NCI-H2029 treated with DMSO at 0.1 percent for 48 hours (cell line): ENCODE measurements at regions not wholly inside any gene's neighbourhood (a gene's known extent, or its start where the extent isn't known, plus 50 kb on each side); places are given as distances from the start of the nearest gene placed in this dataset.
"Not testable (repeated sequence)": the region's sequence is repeated elsewhere in the genome, so short reads cannot be mapped to it uniquely, and the experiment has no call there.

Experiments
- DNase-seq: peaks from one replicate; lab custom pipeline; 2025; lab: John Stamatoyannopoulos, UW

GRCh38 chr17:59494757-59495368 lies 70.5 kb upstream of the DHX40 start:
- no peak for DNase-seq

- DNase-seq, result no peak
Measured at GRCh38 chr17:59496178-59496577, 69.2 kb upstream of the DHX40 start.

- DNase-seq, result no peak
Measured at GRCh38 chr17:59498530-59499307, 66.7 kb upstream of the DHX40 start.

GRCh38 chr17:59500086-59500655 lies 65.2 kb upstream of the DHX40 start:
- not testable (repeated sequence) for DNase-seq

GRCh38 chr17:59501690-59502089 lies 63.7 kb upstream of the DHX40 start:
- DNase-seq, result no peak

GRCh38 chr17:59502800-59503199 lies 62.6 kb upstream of the DHX40 start:
- DNase-seq, result no peak

GRCh38 chr17:59503500-59503899 lies 61.9 kb upstream of the DHX40 start:
- no peak for DNase-seq

GRCh38 chr17:59504821-59505220 lies 60.6 kb upstream of the DHX40 start:
- no peak for DNase-seq

- DNase-seq, result no peak
Measured at GRCh38 chr17:59505610-59506276, 59.7 kb upstream of the DHX40 start.

- DNase-seq, result no peak
Measured at GRCh38 chr17:59506894-59507726, 58.3 kb upstream of the DHX40 start.

GRCh38 chr17:59508999-59509625 lies 56.3 kb upstream of the DHX40 start:
- DNase-seq, result no peak

GRCh38 chr17:59510611-59511010 lies 54.8 kb upstream of the DHX40 start:
- no peak for DNase-seq

- DNase-seq, result no peak
Measured at GRCh38 chr17:59511726-59512125, 53.7 kb upstream of the DHX40 start.

GRCh38 chr17:59512844-59513385 lies 52.5 kb upstream of the DHX40 start:
- DNase-seq, result peak; percentile 2

GRCh38 chr17:59513934-59514841 lies 51.2 kb upstream of the DHX40 start:
- DNase-seq, result peak; percentile 85
